CD4-positive, alpha-beta T cell treated with Interleukin-12 subunit alpha and Interleukin-12 subunit beta, for 1 hour (primary cell): ENCODE measurements at regions not wholly inside any gene's neighbourhood (a gene's known extent, or its start where the extent isn't known, plus 50 kb on each side); places are given as distances from the start of the nearest gene placed in this dataset.
"Not testable (repeated sequence)": the region's sequence is repeated elsewhere in the genome, so short reads cannot be mapped to it uniquely, and the experiment has no call there.

ENCODE experiments used
- DNase-seq: peaks from one replicate; pipeline ENCODE4 v3.0.0-alpha.2; 2020

GRCh38 chr14:35174342-35174741 is 52.0 kb downstream of the PRORP start:
- DNase-seq, result no peak

- DNase-seq, result no peak
Observed at GRCh38 chr14:35180179-35180578, 57.8 kb downstream of the PRORP start.

DNA sequence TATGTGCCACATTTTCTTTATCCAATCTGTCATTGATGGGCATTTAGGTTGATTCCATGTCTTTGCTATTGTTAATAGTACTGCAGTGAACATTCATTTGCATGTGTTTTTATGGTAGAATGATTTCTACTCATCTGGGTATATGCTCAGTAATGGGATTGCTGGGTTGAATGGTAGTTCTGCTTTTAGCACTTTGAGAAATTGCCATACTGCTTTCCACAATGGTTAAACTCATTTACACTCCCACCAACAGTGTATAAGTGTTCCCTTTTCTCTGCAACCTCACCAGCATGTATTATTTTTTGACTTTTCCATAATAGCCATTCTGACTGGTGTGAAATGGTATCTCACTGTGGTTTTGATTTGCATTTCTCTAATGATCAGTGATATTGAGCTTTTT is 62.5 kb downstream of the PRORP start:
- DNase-seq, result not testable (repeated sequence)

GRCh38 chr14:35189422-35189821 is 67.1 kb downstream of the PRORP start:
- no peak for DNase-seq

DNA sequence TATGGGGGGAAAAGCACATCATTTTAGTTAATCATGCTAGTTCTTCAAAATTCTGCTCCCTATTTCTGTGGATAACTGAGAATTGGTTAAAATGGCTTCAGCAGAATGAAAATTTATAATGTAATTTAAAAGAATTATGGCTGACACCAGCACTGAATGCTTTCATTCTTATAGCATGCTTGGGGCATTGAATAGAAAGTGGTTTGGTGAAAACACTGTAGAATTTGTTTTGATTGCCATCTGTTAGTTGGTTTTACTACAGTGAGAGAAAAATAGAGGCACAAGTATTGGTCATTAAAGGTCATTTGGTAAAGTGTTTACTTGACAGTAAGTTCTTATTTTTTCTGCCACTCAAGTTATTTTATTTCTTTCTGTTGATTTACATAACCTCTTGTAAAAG is 70.8 kb downstream of the PRORP start:
- no peak for DNase-seq

- DNase-seq, result not testable (repeated sequence)
Observed at GRCh38 chr14:35194183-35194582, 71.8 kb downstream of the PRORP start.

DNA sequence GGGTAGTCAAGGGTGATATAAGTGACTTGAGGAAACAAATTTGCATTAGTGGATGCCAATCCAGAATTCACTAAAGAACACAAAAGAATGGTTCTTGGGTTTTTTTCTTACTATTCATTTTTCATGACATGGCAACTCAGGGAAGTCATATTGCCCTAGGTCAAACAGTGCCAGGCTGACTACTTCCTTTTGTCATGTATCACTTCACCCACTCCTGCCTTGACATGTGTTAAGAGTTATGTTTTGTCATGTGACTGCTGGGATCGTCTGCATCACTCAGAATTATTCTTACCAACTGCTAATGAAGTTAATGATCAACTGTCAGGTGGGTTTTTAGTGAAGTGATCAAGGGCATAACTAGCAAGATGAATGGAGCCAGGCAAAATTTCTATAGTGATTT is 74.2 kb downstream of the PRORP start:
- DNase-seq, result peak; percentile 23

GRCh38 chr14:35197015-35197414 is 74.7 kb downstream of the PRORP start:
- peak; percentile 45 for DNase-seq

- DNase-seq, result peak; percentile 40
Observed at GRCh38 chr14:35201066-35201465, 78.7 kb downstream of the PRORP start.

DNA sequence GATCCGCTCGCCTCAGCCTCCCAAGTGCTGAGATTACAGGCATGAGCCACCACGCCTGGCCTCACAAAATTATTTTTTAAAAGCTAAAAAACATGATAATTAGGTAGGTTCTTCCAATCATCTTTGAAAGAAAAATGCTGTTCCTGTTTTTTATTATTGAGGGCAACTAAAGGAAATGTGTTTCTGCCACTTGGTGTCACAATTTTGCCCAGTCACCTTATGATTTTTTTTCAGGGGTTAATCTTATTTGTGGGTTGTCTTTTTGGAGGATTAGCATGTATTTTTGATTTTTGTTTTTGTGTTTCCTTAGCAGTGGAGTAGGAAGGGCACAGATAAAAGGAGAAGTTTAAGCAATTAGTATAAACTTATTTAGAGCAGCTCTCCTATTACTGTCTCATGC is 79.8 kb downstream of the PRORP start:
- DNase-seq, result no peak

DNA sequence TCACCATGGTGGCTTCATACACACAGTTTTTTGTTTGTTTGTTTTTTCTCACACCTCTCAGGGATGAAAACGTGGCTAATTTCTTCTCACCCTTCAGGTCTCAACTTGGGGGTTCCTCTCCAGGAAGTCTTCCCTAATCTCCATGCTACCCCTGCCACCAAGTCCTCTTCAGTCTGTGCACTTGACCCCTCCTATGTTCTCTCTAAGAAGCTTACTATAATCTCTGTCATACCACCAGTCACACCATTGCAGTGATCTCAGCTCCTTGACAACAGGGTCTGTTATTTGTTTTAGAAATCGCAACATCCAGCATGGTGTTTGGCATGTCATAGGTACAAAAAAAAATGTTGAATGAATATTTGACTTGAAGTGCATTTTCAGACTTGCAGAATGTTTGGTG is 83.4 kb downstream of the PRORP start:
- no peak for DNase-seq

- DNase-seq, result no peak
Observed at GRCh38 chr14:35211067-35211466, 81.1 kb upstream of the PSMA6 start.

DNA sequence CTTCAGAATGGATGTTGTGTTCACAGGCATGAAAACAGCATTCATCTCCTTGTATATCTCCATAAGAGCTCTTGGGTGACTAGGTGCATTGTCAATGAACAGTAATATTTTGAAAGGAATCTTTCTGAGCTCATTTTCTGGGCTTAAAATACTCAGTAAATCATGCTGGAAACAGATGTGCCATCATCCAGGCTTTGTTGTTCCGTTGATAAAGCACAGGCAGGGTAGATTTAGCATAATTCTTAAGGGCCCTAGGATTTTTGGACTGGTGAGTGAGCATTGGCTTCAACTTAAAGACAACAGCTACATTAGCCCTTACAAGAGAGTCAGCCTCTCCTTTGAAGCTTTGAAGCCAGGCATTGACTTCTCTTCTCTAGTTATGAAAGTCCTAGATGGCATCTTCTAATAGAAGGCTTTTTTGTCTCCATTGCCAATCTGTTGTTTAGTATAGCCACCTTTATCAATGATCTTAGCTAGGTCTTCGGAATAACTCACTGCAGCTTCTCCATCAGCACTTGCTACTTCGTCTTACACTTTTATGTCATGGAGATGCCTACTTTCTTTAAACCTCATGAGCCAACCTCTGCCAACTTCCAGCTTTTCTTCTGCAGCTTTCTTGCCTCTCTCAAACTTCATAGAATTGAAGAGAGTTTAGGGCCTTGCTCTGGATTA is 79.6 kb upstream of the PSMA6 start:
- no peak for DNase-seq

- no peak for DNase-seq
Observed at GRCh38 chr14:35213143-35213788, 78.9 kb upstream of the PSMA6 start.

GRCh38 chr14:35213869-35214387 is 78.3 kb upstream of the PSMA6 start:
- no peak for DNase-seq

- DNase-seq, result not testable (repeated sequence)
Observed at GRCh38 chr14:35214402-35214801, 77.8 kb upstream of the PSMA6 start.

- peak; percentile 40 for DNase-seq
Observed at GRCh38 chr14:35215110-35215813, 76.9 kb upstream of the PSMA6 start.

DNA sequence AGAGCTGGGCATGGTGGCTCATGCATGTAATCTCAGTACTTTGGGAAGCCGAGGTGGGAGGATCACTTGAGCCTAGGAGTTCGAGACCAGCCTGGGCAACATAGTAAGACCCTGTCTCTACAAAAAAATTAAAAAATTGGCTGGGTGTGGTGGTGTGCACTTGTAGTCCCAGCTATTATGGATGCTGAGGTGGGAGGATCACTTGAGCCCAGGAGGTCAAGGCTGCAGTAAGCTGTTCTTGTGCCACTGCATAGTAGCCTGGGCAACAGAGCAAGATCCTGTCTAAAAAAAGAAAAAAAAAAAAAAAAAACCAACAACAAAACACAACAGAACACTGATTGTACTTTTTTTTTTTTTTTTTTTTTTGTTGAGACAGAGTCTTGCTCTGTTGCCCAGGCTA is 74.0 kb upstream of the PSMA6 start:
- DNase-seq, result not testable (repeated sequence)

GRCh38 chr14:35218963-35219362 is 73.2 kb upstream of the PSMA6 start:
- no peak for DNase-seq

- DNase-seq, result no peak
Observed at GRCh38 chr14:35220027-35220676, 72.0 kb upstream of the PSMA6 start.

DNA sequence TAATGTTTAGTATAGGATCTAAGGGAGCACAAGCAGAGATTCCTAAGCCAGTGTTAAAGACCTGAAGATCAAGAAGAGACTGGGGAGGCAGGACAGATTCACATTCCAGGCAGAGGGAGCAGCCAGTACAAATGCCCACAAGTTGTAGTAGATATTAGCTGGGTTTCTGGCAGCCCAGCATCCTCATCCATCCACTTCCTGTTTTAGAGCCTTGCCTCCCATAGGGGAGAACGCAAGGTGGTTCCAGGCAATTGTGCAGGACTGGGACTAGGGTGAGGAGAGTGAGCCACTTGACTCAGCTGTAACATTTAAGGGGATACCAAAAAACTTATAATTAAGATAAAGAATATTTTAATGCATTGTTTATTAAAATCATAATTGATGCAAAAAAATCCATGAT is 71.3 kb upstream of the PSMA6 start:
- DNase-seq, result no peak

- DNase-seq, result no peak
Observed at GRCh38 chr14:35221462-35221861, 70.7 kb upstream of the PSMA6 start.

- DNase-seq, result no peak
Observed at GRCh38 chr14:35222324-35222723, 69.9 kb upstream of the PSMA6 start.
